Hematopoietic multipotent progenitor cell treated with erythropoietin and hydrocortisone succinate and interleukin-3 and kit ligand, for 6 days (in vitro differentiated cells): ENCODE measurements at regions not wholly inside any gene's neighbourhood (a gene's known extent, or its start where the extent isn't known, plus 50 kb on each side); places are given as distances from the start of the nearest gene placed in this dataset.

ENCODE experiments used
- DNase-seq: peaks from one replicate; pipeline ENCODE4 v3.0.0-alpha.2; 2015

DNA sequence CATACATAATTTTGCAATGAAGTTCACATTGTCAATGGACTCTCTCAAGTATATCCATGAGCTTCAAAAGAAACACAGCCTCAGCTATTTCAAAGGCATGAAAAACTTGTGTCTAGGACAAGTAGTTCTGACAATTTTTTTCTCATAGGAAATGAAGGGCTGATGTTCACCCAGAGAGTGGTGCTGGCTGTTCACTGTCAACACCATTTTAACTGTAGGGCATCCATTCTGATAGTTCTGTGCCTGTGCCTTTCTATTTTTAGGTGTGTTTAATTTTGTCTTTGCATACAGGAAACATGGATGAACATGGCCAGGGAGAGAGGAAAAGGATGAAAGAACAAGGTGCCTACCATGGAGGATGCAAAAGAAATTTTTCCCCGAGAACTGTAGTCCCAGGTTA is 135.3 kb upstream of the MAP9 start:
- DNase-seq = no peak

DNA sequence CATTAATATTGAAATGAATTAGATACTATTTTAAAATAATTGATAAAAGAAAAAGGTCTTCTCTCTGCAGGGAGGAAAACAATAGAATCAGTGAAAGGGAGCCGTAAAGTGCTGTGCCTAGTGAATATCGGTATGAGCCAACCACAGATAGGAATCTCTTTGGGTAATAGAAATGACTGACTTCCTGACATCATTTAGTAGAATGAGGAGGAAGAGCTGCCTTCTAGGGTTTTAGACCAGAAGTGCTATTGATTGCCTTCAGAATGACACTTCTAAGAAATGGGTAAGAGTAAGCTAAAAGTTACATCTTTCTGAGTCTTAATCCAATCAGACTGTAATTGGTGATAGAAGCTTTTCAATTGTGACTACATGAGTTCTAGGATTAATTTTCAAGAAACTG is 134.0 kb upstream of the MAP9 start:
- DNase-seq = peak; percentile 39

DNA sequence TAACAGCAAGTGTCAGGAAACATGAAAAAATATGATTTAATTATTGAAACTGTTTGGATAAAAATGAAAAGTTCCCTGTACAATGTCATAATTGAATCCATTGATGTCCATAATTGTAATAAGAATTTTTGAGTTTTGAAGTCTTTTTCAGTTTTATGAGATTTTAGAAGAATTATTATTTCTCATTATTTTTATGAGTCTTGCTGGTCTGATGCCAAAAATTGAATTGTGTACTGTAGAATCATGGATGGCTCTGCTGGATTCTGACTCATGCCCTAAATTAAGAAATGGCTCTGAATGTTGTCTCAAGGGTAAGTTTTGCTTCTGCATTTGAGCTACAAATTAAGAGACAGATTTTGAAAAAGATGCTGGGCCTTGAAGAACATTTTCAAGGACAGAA is 132.8 kb upstream of the MAP9 start:
- DNase-seq = no peak

DNA sequence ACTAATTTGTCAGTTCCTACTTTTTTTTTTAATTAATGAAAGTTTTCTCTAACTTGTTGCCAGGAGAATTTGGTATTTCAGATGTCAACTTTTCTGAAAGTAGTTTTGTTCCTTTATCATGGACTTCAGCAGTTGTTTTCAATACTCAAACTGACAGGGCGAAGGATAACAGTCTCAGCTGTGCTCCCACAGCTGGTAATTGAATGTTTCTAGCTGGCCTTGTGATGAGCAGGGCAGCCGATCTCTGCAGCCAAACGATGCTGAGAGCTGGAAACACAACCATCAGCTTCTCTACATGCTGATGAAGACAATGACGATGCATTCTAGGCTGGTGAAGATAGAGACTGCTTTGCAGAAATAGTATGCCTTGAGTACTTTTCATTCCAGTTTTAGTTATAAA is 130.0 kb upstream of the MAP9 start:
- DNase-seq = no peak

DNA sequence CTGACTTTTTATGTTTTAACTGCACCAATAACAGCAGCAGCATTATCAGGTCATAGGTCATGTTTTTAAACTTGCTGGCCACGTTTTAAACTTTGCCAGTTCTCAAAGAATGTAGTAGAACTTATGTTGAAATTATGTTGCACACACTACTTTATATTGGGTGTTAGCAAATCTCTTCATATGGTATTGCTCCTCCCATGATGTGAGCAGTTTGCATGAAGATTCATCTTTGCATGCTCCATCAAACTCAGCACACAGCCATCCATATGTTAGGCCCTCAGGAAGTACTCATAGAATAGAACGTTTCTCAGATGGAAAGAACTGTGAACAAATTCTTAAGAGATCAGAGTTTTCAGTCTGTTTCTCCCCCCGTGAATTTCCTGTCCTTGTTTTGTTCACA is 128.6 kb upstream of the MAP9 start:
- DNase-seq = no peak

DNA sequence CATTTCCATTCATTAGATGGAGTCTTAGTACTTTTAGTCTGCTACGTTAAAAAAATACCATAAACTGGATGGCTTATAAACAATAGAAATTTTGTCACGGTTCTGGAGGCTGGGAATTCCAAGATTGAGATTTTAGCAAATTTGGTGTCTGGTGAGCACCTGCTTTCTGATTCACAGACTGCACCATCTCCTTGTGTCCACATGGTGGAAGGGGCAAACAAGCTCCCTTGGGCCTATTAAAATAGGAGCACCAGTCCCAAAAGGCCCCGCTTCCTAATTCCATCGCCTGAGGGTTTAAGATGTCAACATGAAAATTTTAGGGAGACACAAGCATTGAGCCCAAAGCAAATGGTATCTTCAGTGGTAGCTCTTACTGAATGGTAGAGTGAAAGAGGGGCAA is 120.5 kb upstream of the MAP9 start:
- DNase-seq = no peak

DNA sequence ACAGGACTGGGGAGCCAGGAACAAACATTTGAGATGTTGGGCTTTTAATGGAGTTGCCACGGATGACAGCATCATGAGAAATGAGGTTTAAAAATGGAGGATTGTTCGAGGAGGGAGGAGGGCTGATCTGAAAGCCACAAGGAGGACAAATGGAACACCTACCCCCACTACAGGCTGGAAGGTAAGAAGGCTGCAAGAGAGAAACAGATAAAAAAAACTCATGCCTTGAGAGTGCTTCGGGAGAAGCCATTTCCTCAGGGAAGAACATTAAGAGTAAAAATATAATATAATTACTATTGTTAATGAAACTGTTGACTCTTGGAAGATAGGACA is 119.5 kb upstream of the MAP9 start:
- no peak for DNase-seq

DNA sequence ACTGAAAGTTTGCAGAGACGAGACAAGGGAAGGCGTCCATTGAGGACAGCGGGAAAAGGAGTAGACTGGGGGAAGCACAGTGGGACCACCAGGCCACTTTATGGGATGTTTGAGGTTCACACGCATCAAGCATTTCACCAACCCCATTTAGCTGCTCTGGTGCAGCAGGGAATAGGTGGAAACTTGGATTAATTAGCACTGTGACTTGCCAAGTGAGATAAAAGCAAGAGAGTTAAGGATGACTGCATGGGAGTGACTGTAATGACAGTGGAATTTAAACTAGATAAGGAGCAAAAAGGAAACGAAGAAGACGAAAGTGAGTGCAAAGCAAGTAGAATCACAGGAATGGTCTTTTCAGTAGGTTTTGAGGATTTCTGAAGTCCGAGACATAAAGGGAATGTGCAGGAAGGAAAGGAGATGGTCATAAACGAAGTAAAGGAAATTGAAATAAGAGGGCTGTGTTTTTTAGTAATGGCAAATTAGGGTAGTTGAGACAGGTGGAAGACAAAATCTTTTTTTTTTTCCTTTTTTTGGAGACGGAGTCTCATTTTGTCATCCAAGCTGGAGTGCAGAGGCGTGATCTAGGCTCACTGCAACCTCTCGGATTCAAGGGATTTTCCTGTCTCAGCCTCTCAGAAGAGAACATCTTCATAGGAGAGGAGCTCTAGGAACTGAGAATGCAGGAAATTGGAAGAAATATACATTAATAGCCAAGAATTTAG is 119.0 kb upstream of the MAP9 start:
- no peak for DNase-seq

DNA sequence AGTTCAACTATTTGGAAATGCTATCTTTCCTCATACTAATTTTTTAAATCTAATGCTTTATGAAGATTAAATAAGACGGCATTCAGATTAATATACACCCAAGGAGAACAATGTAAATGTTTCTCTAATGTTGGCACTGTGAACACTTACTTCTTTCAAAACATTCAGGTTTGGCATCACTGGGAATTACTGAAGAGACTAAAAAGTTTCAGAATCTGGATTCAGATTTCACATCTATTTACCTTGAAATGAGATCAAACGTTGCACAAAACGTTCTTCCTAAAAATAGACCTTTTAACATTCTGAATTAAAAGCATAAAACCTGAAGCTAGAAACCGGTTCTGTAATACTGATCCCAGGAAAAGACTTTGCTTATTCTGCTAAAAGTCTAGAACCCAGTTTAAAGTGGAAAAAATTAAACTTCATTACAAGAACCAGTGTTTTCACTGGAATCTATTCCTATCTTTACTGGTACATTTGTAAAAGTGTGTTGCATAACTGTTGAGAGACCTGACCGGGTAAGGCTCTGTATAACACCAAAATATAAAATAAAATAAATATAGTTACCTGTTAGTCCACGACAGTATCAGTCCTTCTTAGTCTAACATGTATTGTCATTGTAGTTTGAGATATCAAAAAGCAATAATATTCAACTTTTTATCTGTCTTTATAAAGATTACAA is 117.4 kb upstream of the MAP9 start:
- DNase-seq = no peak

DNA sequence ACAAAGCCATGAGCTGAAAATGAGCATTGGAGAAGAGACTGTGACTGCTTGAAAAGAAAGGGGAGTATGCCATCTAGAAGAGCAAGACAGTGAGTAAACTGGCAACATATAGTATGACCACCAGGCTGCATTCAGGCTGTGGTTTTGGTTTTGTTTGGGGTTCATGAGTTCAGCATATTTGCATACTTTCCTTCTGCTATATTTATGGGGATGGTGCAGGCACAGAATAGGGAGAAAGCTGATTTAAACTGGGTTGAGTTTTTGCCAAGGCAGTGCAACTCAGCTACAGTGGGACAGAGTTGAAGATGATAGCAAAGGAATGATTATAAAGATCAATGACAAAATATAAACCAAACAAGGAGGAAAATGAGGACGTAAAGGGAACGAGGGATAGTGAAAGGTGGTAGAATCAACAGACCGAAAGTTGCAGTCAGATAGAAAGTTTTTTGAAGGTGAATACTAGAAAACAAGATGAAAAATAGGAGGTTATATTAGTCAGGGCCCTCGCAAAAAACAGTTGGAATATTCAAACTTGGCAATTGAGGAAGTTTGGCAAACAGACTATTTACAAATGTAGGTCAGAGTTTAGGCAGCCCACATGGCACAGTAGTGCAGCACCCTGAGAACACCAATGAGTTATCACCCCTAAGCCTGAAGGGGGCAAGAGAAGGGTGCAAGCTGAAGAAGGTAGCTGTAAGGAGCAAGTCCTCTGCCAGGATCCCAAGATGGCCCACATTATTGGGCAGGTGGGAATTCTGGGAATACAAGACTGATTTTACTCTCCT is 114.8 kb upstream of the MAP9 start:
- DNase-seq = no peak

DNA sequence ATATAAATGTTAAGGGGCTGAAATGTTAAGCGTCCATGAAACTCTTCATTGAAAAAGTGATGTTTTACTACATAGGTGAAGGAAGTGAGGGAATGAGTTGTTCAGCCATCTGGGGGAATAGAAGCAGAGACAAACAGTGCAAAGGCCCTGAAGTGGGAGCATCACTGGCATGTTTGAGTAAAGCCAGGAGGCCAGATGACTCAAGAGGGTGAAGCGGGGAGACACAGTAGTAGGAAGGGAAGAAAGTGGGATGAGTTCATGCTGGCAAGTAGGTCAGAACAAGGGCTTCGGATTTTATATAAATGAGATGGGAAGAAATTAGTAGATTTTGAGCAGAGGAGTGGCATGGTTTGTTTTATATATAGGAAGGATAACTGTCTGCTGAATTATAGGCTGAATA is 112.5 kb upstream of the MAP9 start:
- DNase-seq = no peak

DNA sequence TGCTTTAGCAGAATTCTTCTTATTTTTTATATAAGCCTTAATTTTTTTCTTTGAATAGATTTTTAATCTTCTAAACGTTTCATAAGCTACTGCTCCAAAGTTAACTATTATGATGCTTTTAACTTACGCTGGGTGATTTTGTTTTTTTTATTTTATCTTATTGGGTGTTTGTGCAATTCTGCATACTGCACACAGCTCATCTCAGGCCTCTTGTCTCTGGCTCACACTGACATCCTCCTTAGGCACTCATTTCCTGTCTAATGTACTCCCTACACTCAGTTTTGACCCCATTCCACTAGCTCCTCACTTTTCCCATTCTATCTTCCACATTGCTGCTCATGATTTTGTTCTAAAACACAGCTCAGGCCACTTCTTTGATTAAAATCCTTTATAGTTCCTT is 111.9 kb upstream of the MAP9 start:
- no peak for DNase-seq

DNA sequence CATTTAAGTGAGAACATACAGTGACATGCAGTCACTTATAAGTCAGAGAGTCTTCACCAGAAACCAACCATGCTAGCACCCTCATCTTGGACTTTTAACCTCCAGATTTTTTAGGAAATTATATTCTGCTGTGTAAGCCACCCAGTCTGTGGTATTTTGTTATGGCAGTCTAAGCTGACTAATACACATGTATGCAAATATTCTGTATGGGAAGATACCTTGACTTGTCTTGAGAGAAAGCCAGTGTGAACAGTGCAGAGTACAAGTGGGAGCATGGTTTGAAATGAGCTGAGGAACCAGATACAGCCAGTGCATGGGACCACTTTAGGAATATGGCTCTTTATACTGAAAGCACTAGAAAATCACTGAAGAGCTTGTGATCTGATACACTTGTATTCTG is 110.4 kb upstream of the MAP9 start:
- no peak for DNase-seq

DNA sequence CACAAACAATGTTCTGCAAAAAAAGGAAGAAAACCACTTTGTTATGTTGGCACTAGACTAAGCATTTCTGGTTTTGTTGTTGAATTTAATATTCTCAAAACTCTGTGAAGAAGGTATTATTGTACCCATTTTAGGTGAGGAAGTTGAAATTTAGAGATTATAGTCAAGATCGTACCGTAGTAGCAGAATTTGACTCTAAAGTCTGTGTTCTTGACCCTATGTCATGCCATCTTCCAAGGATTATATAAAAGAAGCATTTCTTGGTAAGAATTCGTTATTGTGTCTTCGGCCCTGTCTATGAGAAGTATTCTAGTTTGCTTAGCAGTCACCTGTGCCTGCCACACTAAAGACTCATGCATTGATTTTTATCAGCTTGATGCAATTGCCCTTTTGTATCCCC is 104.4 kb upstream of the MAP9 start:
- DNase-seq = no peak

DNA sequence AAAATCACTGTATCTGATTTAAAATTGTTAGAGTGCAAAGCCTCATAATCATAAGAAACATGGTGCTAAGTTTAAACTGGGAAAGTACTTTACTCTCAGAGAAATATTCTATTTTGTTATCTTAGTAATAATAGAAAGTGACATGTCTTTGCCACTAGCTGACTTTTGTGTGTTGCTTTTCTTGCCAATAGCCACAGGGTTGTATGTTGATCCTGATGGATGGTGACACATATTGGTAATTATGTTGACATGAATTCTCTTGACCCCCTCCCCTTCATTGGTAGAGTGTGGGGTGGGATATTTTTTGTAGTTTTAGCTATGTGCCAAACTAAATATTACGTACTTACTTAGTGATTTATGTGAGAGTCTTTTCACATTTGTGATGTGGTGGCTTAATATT is 103.1 kb upstream of the MAP9 start:
- DNase-seq = no peak

DNA sequence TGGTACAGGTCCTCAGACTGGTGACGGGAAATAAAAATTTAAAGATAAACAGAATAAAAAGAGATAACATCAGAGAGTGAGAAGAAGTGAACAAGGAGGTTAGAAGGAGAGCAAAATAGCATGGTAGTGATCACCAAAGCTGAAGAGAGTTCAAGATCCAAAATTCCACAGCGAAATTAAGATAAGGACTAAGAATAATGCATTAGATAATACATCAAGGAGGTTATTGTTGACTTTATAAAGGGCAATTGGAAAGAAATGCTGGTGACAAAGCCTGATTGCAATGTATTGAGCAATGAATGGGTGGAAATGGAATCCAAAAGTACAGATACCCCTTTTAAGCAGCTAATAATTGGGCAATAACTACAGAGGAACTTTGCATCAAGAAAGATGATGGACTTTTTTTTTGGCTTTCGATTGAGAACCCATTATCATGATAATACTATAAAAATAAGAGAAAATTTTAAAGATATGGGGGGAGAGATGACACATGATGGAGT is 101.6 kb upstream of the MAP9 start:
- no peak for DNase-seq

DNA sequence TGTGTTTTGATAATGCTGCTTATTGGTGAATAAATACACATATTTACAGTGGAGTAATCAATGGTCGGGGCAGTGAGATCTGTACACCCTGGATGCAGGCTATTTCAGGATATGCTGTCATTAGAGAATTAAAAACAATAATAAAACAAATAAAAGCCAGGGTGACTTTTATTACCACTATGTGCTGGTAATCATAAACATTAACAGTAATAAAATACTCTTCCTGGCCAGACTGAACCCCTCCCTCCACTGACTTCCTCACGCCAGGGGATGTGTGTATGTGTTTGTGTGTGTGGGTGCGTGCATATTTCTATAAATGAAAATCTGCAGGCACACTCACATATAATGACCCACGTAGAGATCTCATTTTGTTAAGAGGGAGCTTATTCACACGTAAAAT is 98.0 kb upstream of the MAP9 start:
- no peak for DNase-seq

DNA sequence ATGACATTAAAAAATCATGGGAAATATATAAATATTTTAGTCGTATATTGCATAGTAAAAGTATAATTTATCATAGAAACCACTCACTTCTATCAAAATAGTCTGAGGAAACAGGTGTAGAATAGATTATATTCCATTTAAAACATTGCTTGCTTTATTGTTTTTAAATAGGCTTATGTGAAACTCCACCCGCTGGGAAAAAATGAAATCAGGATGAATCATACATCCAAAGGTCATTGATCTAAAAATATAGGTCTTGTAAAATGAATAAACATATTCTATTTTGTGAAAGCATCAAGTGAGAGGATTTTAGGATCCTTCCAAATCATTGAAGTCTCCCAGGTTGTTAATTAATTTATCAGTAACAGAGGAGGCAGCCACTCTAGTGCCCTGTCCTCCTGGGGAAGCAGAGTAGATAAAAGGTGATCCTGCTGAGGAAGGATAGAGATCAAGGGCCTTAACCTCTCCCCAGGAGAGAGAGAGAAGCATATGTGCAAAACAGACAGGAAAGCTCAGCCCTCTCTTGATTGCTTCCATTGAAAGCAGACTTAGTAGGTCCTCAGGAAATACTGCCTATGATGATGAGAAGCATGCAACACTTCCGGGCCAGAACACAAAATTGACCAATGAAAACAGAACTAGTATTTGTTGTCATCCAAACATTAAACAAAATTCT is 96.8 kb upstream of the MAP9 start:
- DNase-seq = no peak

DNA sequence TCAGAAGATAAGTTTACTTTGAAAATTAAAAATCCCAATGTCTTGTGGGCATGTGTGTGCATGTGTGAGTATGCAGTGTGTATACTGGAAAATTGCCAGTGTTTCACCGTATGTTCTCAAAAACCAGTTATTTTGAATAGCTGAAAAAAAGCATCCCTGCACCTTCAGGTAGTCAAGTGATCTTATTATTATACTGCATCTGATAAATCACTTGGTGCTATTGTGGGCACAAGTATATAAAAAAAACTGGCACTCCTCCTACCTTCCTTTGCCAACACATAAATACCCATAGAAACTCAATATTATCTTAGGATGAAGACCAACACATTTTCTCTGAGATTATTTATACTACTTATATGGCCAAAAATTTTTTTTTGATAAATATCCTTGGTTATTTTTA is 91.5 kb upstream of the MAP9 start:
- no peak for DNase-seq

DNA sequence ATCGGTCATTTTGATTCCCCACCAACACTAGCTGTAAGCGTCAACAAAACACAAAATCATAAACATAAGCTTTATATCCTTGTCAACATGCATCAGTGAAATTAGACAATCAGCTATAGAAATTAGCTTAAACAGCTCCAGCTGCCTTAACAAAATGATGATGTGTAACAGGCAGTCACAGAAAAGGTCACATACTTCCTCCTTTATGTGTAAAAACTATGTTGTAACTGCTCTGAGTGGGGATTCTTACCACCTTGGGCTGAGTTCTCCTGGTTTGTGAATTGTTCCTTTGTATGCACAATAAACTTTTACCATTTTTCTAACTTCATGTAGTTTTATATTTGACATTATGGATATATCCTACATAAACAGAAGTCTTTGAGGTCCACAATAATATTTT is 73.9 kb upstream of the MAP9 start:
- peak; percentile 14 for DNase-seq

DNA sequence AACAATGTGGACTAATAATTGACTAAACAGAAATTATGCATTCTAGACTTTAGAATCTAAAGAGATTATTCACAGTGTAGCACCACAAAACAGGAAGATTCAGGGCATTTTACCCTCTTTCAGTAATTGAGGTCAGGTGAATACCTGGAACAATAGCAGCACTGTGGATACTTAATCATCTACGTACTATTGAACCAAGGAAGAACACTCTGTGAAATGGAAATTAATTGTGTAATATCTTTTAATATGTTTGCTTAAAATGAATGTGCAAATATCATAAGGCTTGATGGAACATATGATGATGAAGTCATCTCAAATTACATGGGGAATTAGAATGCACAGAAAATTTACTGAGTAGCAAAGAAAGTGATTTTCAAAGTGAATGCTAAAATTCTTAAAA is 68.5 kb upstream of the MAP9 start:
- DNase-seq = no peak

DNA sequence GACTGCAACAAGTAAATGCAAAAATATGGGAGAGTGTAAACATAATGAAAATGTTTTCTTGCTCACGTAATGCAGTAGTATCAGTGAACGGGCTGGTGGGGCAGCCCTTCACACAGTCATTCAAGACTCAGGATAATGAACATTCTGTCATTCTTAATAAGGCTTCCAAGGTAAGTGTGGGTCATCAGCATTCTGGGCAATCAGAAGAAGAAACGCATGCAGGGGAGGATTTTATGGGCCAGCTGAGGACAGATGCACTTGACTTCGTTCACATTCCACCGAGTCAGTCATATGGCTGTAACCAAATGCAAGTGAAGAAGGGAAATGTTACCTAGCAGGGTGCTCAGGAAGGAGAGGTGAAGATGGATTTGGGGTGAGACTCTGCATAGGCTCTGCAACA is 68.0 kb upstream of the MAP9 start:
- no peak for DNase-seq

DNA sequence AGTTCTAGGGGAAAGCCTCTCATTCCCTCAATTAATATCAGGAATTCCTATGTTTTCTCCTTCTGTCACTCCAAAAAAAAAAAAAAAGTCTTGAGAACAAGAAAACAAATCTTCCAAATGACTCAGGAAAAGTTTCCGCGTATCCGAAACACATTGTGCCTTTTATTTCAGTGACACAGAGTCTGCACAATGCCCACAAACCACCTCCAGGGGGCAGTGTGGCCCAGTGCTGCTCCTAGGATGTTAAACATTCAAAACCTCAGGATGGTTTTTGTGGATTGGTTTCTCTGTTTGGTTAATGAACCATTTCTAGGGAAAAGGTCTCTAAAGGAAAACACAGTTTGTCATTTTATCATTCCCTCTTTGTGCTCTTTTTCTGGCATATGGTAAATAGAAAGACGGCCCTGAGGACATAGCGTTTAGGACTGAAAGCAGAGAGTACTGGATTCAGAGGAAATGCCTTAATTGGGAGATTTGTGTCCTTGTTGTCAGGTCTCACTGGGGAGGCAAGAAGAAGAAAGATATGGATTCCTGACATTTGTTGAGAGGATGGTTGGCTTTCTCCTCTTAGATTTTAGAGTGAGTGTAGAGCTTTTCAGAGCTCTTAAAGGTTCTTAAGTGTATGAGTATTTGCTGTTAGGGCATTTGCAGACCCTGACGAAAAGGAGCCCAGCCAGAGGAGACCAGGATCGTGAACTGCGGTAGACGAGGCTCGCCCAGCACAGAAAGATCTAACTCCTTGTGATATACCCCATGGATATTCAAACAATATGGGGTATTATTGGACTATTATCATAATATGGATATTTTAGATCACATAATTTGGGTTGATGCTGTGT is 65.7 kb upstream of the MAP9 start:
- DNase-seq = peak; percentile 79
